Panc1 (cell line): ENCODE measurements at regions not wholly inside any gene's neighbourhood (a gene's known extent, or its start where the extent isn't known, plus 50 kb on each side); places are given as distances from the start of the nearest gene placed in this dataset.

Experiments
- ATAC-seq: fragments of 200-7000 bp; cut with Tn5 transposase; 2 replicates; pipeline ENCODE4 v1.9.1; 2020; ENCODE audit warnings: mild to moderate bottlenecking, moderate library complexity
- BruUV-seq: library from RNA; stranded (reverse); fragments of 400-500 nt; replicated peaks from 2 replicates; lab custom pipeline; 2021; lab: Mats Ljungman, UMichigan
- CTCF ChIA-PET: fragments of 300-600 bp; sonication (Branson Sonifier 250); formaldehyde crosslinking; loops from one replicate; lab custom pipeline; 2022; ENCODE audit warnings: antibody characterized with exemption; lab: Charles Lee
- POLR2A ChIA-PET: fragments of 300-600 bp; sonication (Branson Sonifier 250); formaldehyde crosslinking; loops from one replicate; lab custom pipeline; 2022; ENCODE audit warnings: antibody characterized with exemption; lab: Charles Lee
- DNase-seq: peaks from one replicate; pipeline ENCODE4 v3.0.0-alpha.2; 2010; ENCODE audit warnings: low read depth, low spot score
- H3K27ac ChIP-seq: 2 replicates; pipeline ENCODE4 v1.5.1; 2011; ENCODE audit warnings: mild to moderate bottlenecking, low read length, inconsistent platforms
- H3K27me3 ChIP-seq: fragments of 200-500 bp; sonication (Bioruptor generic); 2 replicates; pipeline ENCODE4 v1.6.0; 2014; ENCODE audit warnings: low read length, inconsistent platforms; ENCODE audit not compliant: control insufficient read depth, insufficient read depth
- H3K36me3 ChIP-seq: fragments of 200-500 bp; sonication (Bioruptor generic); 2 replicates; pipeline ENCODE4 v1.5.1; 2014; ENCODE audit warnings: inconsistent platforms, mild to moderate bottlenecking, low read length, moderate library complexity; ENCODE audit not compliant: control insufficient read depth, insufficient read depth
- H3K4me1 ChIP-seq: 2 replicates; pipeline ENCODE4 v1.5.1; 2011; ENCODE audit warnings: inconsistent platforms, mild to moderate bottlenecking, low read length, moderate library complexity; ENCODE audit not compliant: control insufficient read depth, insufficient read depth
- H3K4me3 ChIP-seq, 2 experiments: 2 replicates each; pipeline ENCODE4 v1.5.1; 2011 to 2012; ENCODE audit warnings: low read depth in 2 of 2, low read length in 2 of 2, mild to moderate bottlenecking in 2 of 2, inconsistent platforms in 1 of 2, moderate library complexity in 1 of 2
- H3K9me3 ChIP-seq: fragments of 200-500 bp; sonication (Bioruptor generic); 2 replicates; pipeline ENCODE4 v1.5.1; 2014; ENCODE audit warnings: low read depth, mild to moderate bottlenecking, inconsistent platforms, low read length, moderate library complexity; ENCODE audit not compliant: control insufficient read depth, insufficient read depth
- POLR2AphosphoS5 ChIP-seq: IDR thresholded peaks from 2 replicates; pipeline ENCODE4 v1.6.1; 2012; ENCODE audit warnings: mild to moderate bottlenecking, low read depth, low read length, moderate library complexity
- SIN3A ChIP-seq: IDR thresholded peaks from 2 replicates; pipeline ENCODE4 v1.6.1; 2012; ENCODE audit warnings: low read depth, mild to moderate bottlenecking, low read length, moderate library complexity, borderline replicate concordance; ENCODE audit not compliant: insufficient read depth
- TCF7L2 ChIP-seq: IDR thresholded peaks from 2 replicates; pipeline ENCODE4 v1.6.1; 2011; ENCODE audit warnings: mild to moderate bottlenecking, low read depth, low read length, inconsistent platforms
- in situ Hi-C: cut with HindIII; loops from 2 replicates; pipeline ENCODE4 v1.10.0; 2016; ENCODE audit warnings: low sequenced_read_pairs, low pct_unique_long_range_greater_than_20kb
- intact Hi-C: fragments of 100-400 bp; cut with micrococcal nuclease; formaldehyde crosslinking; loops from one replicate; pipeline ENCODE4 v1.10.0; 2022; ENCODE audit not compliant: unreplicated experiment
- TF ChIP-seq, protein P1 (sequence below), 2 experiments: IDR thresholded peaks; 2 replicates each; pipeline ENCODE4 v1.6.1; 2011 to 2012; ENCODE audit warnings: low read depth in 2 of 2, control low read depth in 1 of 2, low read length in 1 of 2, mild to moderate bottlenecking in 1 of 2, moderate library complexity in 1 of 2; ENCODE audit not compliant: insufficient read depth in 1 of 2
- TF ChIP-seq, protein P2 (sequence below): fragments of 450-650 bp; IDR thresholded peaks from 2 replicates; pipeline ENCODE4 v1.5.1; 2017; ENCODE audit warnings: mild to moderate bottlenecking

DNA sequence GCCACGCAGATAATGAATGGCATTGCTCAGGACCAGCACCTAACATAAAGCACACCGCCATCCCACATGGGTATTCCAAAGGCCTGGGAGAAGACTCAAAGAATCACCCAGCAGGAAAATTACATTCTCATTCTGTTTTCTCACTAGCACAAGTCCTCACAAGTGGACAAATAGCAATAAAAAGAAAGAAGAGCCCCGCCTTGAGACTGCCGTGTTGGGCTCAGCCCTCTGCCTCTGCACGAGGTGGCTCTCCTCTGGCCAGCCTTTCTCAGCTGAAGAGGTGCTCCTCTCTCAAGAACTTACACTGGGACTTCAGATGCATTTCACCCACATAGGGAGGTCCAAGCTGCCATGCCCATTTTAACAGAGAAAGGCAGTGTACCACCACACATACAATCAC lies 207.5 kb downstream of the SPTSSA start:
- intact Hi-C loops = no loop called here
- Histone ChIP-seq H3K27ac (no peak overlapping the region), H3K36me3 (no peaks in the 10 kb centered on the region), H3K4me1 (no peaks in the 10 kb centered on the region), H3K9me3 (no peaks in the 10 kb centered on the region), H3K4me3 (no peak overlapping the region), H3K27me3 (no peaks in the 10 kb centered on the region)
- ChIA-PET POLR2A (no interaction called here), CTCF (no interaction called here)
- TF ChIP-seq, protein P1, sequence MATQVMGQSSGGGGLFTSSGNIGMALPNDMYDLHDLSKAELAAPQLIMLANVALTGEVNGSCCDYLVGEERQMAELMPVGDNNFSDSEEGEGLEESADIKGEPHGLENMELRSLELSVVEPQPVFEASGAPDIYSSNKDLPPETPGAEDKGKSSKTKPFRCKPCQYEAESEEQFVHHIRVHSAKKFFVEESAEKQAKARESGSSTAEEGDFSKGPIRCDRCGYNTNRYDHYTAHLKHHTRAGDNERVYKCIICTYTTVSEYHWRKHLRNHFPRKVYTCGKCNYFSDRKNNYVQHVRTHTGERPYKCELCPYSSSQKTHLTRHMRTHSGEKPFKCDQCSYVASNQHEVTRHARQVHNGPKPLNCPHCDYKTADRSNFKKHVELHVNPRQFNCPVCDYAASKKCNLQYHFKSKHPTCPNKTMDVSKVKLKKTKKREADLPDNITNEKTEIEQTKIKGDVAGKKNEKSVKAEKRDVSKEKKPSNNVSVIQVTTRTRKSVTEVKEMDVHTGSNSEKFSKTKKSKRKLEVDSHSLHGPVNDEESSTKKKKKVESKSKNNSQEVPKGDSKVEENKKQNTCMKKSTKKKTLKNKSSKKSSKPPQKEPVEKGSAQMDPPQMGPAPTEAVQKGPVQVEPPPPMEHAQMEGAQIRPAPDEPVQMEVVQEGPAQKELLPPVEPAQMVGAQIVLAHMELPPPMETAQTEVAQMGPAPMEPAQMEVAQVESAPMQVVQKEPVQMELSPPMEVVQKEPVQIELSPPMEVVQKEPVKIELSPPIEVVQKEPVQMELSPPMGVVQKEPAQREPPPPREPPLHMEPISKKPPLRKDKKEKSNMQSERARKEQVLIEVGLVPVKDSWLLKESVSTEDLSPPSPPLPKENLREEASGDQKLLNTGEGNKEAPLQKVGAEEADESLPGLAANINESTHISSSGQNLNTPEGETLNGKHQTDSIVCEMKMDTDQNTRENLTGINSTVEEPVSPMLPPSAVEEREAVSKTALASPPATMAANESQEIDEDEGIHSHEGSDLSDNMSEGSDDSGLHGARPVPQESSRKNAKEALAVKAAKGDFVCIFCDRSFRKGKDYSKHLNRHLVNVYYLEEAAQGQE (IDR thresholded peaks at IDR 0.05; ENCODE audit: insufficient read depth in 1 of 2, low read depth in 2 of 2, low read length in 1 of 2) = no peak
- TF ChIP-seq SIN3A = no peak
- DNase-seq (no peak), ATAC-seq (no peak)
- BruUV-seq = no TSS peak
- in situ Hi-C loops = no loop called here

DNA sequence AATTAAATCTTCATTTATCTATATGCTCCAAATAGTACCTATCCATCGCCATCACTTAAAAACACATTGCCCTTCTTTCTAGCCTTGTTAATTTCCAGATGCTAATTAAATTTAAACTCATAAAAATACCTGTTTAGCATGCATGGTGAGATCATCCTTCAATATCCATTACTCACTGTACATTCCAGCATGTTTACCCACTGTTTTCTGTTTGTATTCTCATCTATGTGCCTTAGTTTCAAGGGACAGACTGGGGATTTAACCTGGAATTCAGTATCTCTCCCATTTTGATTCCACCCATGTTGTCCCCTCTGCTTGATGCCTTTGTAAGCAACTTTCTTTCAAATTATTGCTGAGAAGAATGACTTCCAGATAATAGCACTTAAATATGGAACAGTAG lies 208.0 kb downstream of the SPTSSA start:
- in situ Hi-C loops (no loop called here), intact Hi-C loops (no loop called here)
- H3K4me3 ChIP-seq = no peak overlapping the region
- H3K27me3 ChIP-seq = no peaks in the 10 kb centered on the region
- ATAC-seq (no peak), DNase-seq (no peak)
- BruUV-seq = no TSS peak
- CTCF ChIA-PET = no interaction called here
- no peaks in the 10 kb centered on the region for H3K4me1 ChIP-seq
- H3K27ac ChIP-seq = no peak overlapping the region
- POLR2A ChIA-PET = no interaction called here
- no peaks in the 10 kb centered on the region for H3K9me3 ChIP-seq
- TF ChIP-seq POLR2AphosphoS5 = no peak
- no peak for TF ChIP-seq SIN3A
- TF ChIP-seq, protein P2, sequence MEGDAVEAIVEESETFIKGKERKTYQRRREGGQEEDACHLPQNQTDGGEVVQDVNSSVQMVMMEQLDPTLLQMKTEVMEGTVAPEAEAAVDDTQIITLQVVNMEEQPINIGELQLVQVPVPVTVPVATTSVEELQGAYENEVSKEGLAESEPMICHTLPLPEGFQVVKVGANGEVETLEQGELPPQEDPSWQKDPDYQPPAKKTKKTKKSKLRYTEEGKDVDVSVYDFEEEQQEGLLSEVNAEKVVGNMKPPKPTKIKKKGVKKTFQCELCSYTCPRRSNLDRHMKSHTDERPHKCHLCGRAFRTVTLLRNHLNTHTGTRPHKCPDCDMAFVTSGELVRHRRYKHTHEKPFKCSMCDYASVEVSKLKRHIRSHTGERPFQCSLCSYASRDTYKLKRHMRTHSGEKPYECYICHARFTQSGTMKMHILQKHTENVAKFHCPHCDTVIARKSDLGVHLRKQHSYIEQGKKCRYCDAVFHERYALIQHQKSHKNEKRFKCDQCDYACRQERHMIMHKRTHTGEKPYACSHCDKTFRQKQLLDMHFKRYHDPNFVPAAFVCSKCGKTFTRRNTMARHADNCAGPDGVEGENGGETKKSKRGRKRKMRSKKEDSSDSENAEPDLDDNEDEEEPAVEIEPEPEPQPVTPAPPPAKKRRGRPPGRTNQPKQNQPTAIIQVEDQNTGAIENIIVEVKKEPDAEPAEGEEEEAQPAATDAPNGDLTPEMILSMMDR = no peak
- TF ChIP-seq, protein P1 (IDR thresholded peaks at IDR 0.05; ENCODE audit: insufficient read depth in 1 of 2, low read depth in 2 of 2, low read length in 1 of 2) = no peak
- TF ChIP-seq TCF7L2 = no peak
- H3K36me3 ChIP-seq = no peaks in the 10 kb centered on the region
